A172 (cell line): ENCODE measurements at regions not wholly inside any gene's neighbourhood (a gene's known extent, or its start where the extent isn't known, plus 50 kb on each side); places are given as distances from the start of the nearest gene placed in this dataset.
A peak's percentile ranks its signal among the peaks of the same experiment; 100 is the strongest.

Experiments
- DNase-seq: peaks from one replicate; pipeline ENCODE4 v3.0.0-alpha.2; 2015; ENCODE audit warnings: low spot score

- peak; percentile 44 for DNase-seq
Measured at GRCh38 chr12:100675432-100675831, 101.9 kb downstream of the GAS2L3 start.

- DNase-seq: no peak
Measured at GRCh38 chr12:100681074-100681473, 107.6 kb downstream of the GAS2L3 start.

GRCh38 chr12:100682178-100682577 is 108.7 kb downstream of the GAS2L3 start:
- no peak for DNase-seq

- no peak for DNase-seq
Measured at GRCh38 chr12:100687686-100688085, 106.9 kb upstream of the ANO4 start.

GRCh38 chr12:100688451-100688864 is 106.1 kb upstream of the ANO4 start:
- DNase-seq: peak; percentile 55

- DNase-seq: no peak
Measured at GRCh38 chr12:100692502-100692901, 102.1 kb upstream of the ANO4 start.

- DNase-seq: no peak
Measured at GRCh38 chr12:100698518-100698917, 96.1 kb upstream of the ANO4 start.

GRCh38 chr12:100699209-100699608 is 95.4 kb upstream of the ANO4 start:
- DNase-seq: no peak

- no peak for DNase-seq
Measured at GRCh38 chr12:100703337-100703736, 91.2 kb upstream of the ANO4 start.

- DNase-seq: no peak
Measured at GRCh38 chr12:100703868-100704267, 90.7 kb upstream of the ANO4 start.

- DNase-seq: peak; percentile 61
Measured at GRCh38 chr12:100706033-100706432, 88.5 kb upstream of the ANO4 start.

GRCh38 chr12:100708591-100708990 is 86.0 kb upstream of the ANO4 start:
- no peak for DNase-seq

- DNase-seq: no peak
Measured at GRCh38 chr12:100715976-100716944, 78.3 kb upstream of the ANO4 start.

GRCh38 chr12:100716945-100717732 is 77.4 kb upstream of the ANO4 start:
- DNase-seq: no peak

- DNase-seq: no peak
Measured at GRCh38 chr12:100717733-100718067, 76.9 kb upstream of the ANO4 start.

- DNase-seq: no peak
Measured at GRCh38 chr12:100718187-100718586, 76.4 kb upstream of the ANO4 start.

- DNase-seq: no peak
Measured at GRCh38 chr12:100720016-100720654, 74.4 kb upstream of the ANO4 start.

- DNase-seq: no peak
Measured at GRCh38 chr12:100721169-100721568, 73.4 kb upstream of the ANO4 start.

- DNase-seq: no peak
Measured at GRCh38 chr12:100724071-100724470, 70.5 kb upstream of the ANO4 start.

GRCh38 chr12:100733817-100734593 is 60.6 kb upstream of the ANO4 start:
- DNase-seq: peak; percentile 33

- no peak for DNase-seq
Measured at GRCh38 chr12:100737168-100737567, 57.4 kb upstream of the ANO4 start.

GRCh38 chr12:100738086-100738485 is 56.5 kb upstream of the ANO4 start:
- DNase-seq: no peak
